ENCODE measurements at regions not wholly inside any gene's neighbourhood (a gene's known extent, or its start where the extent isn't known, plus 50 kb on each side); places are given as distances from the start of the nearest gene placed in this dataset.
"Not testable (repeated sequence)": the region's sequence is repeated elsewhere in the genome, so short reads cannot be mapped to it uniquely, and the experiment has no call there.

GRCh38 chr12:93989949-93990348, 158.4 kb upstream of the PLXNC1 start:
- no peak overlapping the region for H3K4me3 Mint-ChIP-seq
- peaks cover 6 to 9% of the 10 kb centered on the region in 2 donors for H3K27me3 Mint-ChIP-seq
- DNase-seq (no peak), ATAC-seq (replicated peaks) (no peak)
- H3K27ac Mint-ChIP-seq: no peak overlapping the region
- no peaks in the 10 kb centered on the region for H3K9me3 Mint-ChIP-seq
- H3K36me3 Mint-ChIP-seq (ENCODE audit: insufficient read depth): no peaks in the 10 kb centered on the region
- no peaks in the 10 kb centered on the region for H3K4me1 Mint-ChIP-seq (ENCODE audit: low read depth in 2 of 2)

GRCh38 chr12:93990832-93991803, 157.3 kb upstream of the PLXNC1 start:
- no peak for ATAC-seq (replicated peaks)
- H3K4me1 Mint-ChIP-seq (ENCODE audit: low read depth in 2 of 2): no peaks in the 10 kb centered on the region
- no peak for DNase-seq
- no peak overlapping the region for H3K27ac Mint-ChIP-seq
- no peaks in the 10 kb centered on the region for H3K9me3 Mint-ChIP-seq
- peaks cover 6 to 9% of the 10 kb centered on the region in 2 donors for H3K27me3 Mint-ChIP-seq
- H3K36me3 Mint-ChIP-seq (ENCODE audit: insufficient read depth): no peaks in the 10 kb centered on the region
- H3K4me3 Mint-ChIP-seq: no peak overlapping the region

GRCh38 chr12:93991829-93992461, 156.4 kb upstream of the PLXNC1 start:
- no peak overlapping the region for H3K27ac Mint-ChIP-seq
- DNase-seq: no peak
- H3K36me3 Mint-ChIP-seq (ENCODE audit: insufficient read depth): no peaks in the 10 kb centered on the region
- H3K4me1 Mint-ChIP-seq (ENCODE audit: low read depth in 2 of 2): no peaks in the 10 kb centered on the region
- ATAC-seq (replicated peaks): no peak
- no peaks in the 10 kb centered on the region for H3K9me3 Mint-ChIP-seq
- H3K4me3 Mint-ChIP-seq: no peak overlapping the region
- peaks cover 6 to 9% of the 10 kb centered on the region in 2 donors for H3K27me3 Mint-ChIP-seq

GRCh38 chr12:93994721-93995120, 153.7 kb upstream of the PLXNC1 start:
- ATAC-seq (replicated peaks): no peak
- Mint-ChIP-seq H3K36me3 (ENCODE audit: insufficient read depth) (no peaks in the 10 kb centered on the region), H3K4me3 (no peak overlapping the region), H3K4me1 (ENCODE audit: low read depth in 2 of 2) (no peaks in the 10 kb centered on the region), H3K27me3 (peaks cover 6 to 9% of the 10 kb centered on the region in 2 donors), H3K27ac (no peak overlapping the region), H3K9me3 (no peaks in the 10 kb centered on the region)
- no peak for DNase-seq

- Mint-ChIP-seq H3K4me3 (no peak overlapping the region), H3K9me3 (no peaks in the 10 kb centered on the region), H3K36me3 (ENCODE audit: insufficient read depth) (no peaks in the 10 kb centered on the region), H3K27me3 (peaks cover 6 to 9% of the 10 kb centered on the region in 2 donors), H3K4me1 (ENCODE audit: low read depth in 2 of 2) (no peaks in the 10 kb centered on the region), H3K27ac (no peak overlapping the region)
- no peak for ATAC-seq (replicated peaks)
- no peak for DNase-seq
Measured at GRCh38 chr12:93996321-93996720, 152.1 kb upstream of the PLXNC1 start.

GRCh38 chr12:94001691-94002090, 146.7 kb upstream of the PLXNC1 start:
- DNase-seq (no peak), ATAC-seq (replicated peaks) (no peak)
- H3K4me1 Mint-ChIP-seq (ENCODE audit: low read depth in 2 of 2): no peaks in the 10 kb centered on the region
- no peaks in the 10 kb centered on the region for H3K9me3 Mint-ChIP-seq
- peaks cover 2 to 19% of the 10 kb centered on the region in 2 donors for H3K27me3 Mint-ChIP-seq
- no peak overlapping the region for H3K4me3 Mint-ChIP-seq
- H3K36me3 Mint-ChIP-seq (ENCODE audit: insufficient read depth): no peaks in the 10 kb centered on the region
- no peak overlapping the region for H3K27ac Mint-ChIP-seq

GRCh38 chr12:94002925-94003324, 145.5 kb upstream of the PLXNC1 start:
- not testable (repeated sequence) for H3K9me3 Mint-ChIP-seq; DNase-seq; H3K27ac Mint-ChIP-seq; H3K36me3 Mint-ChIP-seq (ENCODE audit: insufficient read depth); ATAC-seq (replicated peaks); H3K4me3 Mint-ChIP-seq; H3K4me1 Mint-ChIP-seq (ENCODE audit: low read depth in 2 of 2)
- peaks cover 11 to 25% of the 10 kb centered on the region in 2 donors for H3K27me3 Mint-ChIP-seq

- H3K9me3 Mint-ChIP-seq; H3K4me3 Mint-ChIP-seq; H3K36me3 Mint-ChIP-seq (ENCODE audit: insufficient read depth); H3K27ac Mint-ChIP-seq; H3K4me1 Mint-ChIP-seq (ENCODE audit: low read depth in 2 of 2): not testable (repeated sequence)
- H3K27me3 Mint-ChIP-seq: peaks cover 18 to 36% of the 10 kb centered on the region in 2 donors
- ATAC-seq (replicated peaks): peak; percentile 31
- peak in 2 of 3 experiments; percentile 2 to 4 for DNase-seq
Measured at GRCh38 chr12:94007833-94008232, 140.5 kb upstream of the PLXNC1 start.

- Mint-ChIP-seq H3K27me3 (peaks cover 18 to 24% of the 10 kb centered on the region in 2 donors), H3K27ac (no peak overlapping the region), H3K9me3 (no peaks in the 10 kb centered on the region), H3K36me3 (ENCODE audit: insufficient read depth) (peaks cover 2% of the 10 kb centered on the region), H3K4me3 (no peak overlapping the region), H3K4me1 (ENCODE audit: low read depth in 2 of 2) (no peaks in the 10 kb centered on the region)
- DNase-seq: no peak
- ATAC-seq (replicated peaks): no peak
Measured at GRCh38 chr12:94010307-94010706, 138.1 kb upstream of the PLXNC1 start.

- H3K36me3 Mint-ChIP-seq (ENCODE audit: insufficient read depth): peaks cover 2% of the 10 kb centered on the region
- no peak for DNase-seq
- H3K27ac Mint-ChIP-seq: no peak overlapping the region
- H3K27me3 Mint-ChIP-seq: peaks cover 12 to 16% of the 10 kb centered on the region in 2 donors
- peaks cover 7 to 10% of the 10 kb centered on the region in 2 donors for H3K9me3 Mint-ChIP-seq
- no peak overlapping the region for H3K4me3 Mint-ChIP-seq
- H3K4me1 Mint-ChIP-seq (ENCODE audit: low read depth in 2 of 2): no peaks in the 10 kb centered on the region
- ATAC-seq (replicated peaks): no peak
Measured at GRCh38 chr12:94012071-94012470, 136.3 kb upstream of the PLXNC1 start.

- H3K4me1 Mint-ChIP-seq (ENCODE audit: low read depth in 2 of 2): no peaks in the 10 kb centered on the region
- peaks cover 2% of the 10 kb centered on the region for H3K36me3 Mint-ChIP-seq (ENCODE audit: insufficient read depth)
- no peak overlapping the region for H3K27ac Mint-ChIP-seq
- H3K27me3 Mint-ChIP-seq: peaks cover 8 to 14% of the 10 kb centered on the region in 2 donors
- ATAC-seq (replicated peaks): no peak
- DNase-seq: no peak
- H3K4me3 Mint-ChIP-seq: no peak overlapping the region
- H3K9me3 Mint-ChIP-seq: peaks cover 7 to 12% of the 10 kb centered on the region in 2 donors
Measured at GRCh38 chr12:94012590-94012989, 135.8 kb upstream of the PLXNC1 start.

GRCh38 chr12:94017247-94017646, 131.1 kb upstream of the PLXNC1 start:
- H3K36me3 Mint-ChIP-seq (ENCODE audit: insufficient read depth); DNase-seq; H3K4me1 Mint-ChIP-seq (ENCODE audit: low read depth in 2 of 2); H3K4me3 Mint-ChIP-seq; ATAC-seq (replicated peaks); H3K27ac Mint-ChIP-seq: not testable (repeated sequence)
- H3K9me3 Mint-ChIP-seq: peaks cover 11 to 27% of the 10 kb centered on the region in 2 donors
- peaks cover 0 to 12% of the 10 kb centered on the region in 2 donors for H3K27me3 Mint-ChIP-seq

- Mint-ChIP-seq H3K27me3 (peaks cover 0 to 27% of the 10 kb centered on the region in 2 donors), H3K9me3 (peaks cover 16 to 37% of the 10 kb centered on the region in 2 donors), H3K4me1 (ENCODE audit: low read depth in 2 of 2) (no peaks in the 10 kb centered on the region), H3K36me3 (ENCODE audit: insufficient read depth) (no peaks in the 10 kb centered on the region), H3K27ac (no peak overlapping the region), H3K4me3 (no peak overlapping the region)
- no peak for ATAC-seq (replicated peaks)
- no peak for DNase-seq
Measured at GRCh38 chr12:94020335-94020734, 128.0 kb upstream of the PLXNC1 start.

- Mint-ChIP-seq H3K27ac (no peak overlapping the region), H3K36me3 (ENCODE audit: insufficient read depth) (no peaks in the 10 kb centered on the region), H3K9me3 (peaks cover 8 to 16% of the 10 kb centered on the region in 2 donors), H3K27me3 (peaks cover 8 to 49% of the 10 kb centered on the region in 2 donors), H3K4me1 (ENCODE audit: low read depth in 2 of 2) (no peaks in the 10 kb centered on the region), H3K4me3 (no peak overlapping the region)
- DNase-seq (no peak), ATAC-seq (replicated peaks) (no peak)
Measured at GRCh38 chr12:94023879-94024278, 124.5 kb upstream of the PLXNC1 start.
